Lung (tissue), 11 donors: ENCODE measurements at regions not wholly inside any gene's neighbourhood (a gene's known extent, or its start where the extent isn't known, plus 50 kb on each side); places are given as distances from the start of the nearest gene placed in this dataset.
"Not testable (repeated sequence)": the region's sequence is repeated elsewhere in the genome, so short reads cannot be mapped to it uniquely, and the experiment has no call there.

Experiments
- ATAC-seq: fragments of 200-7000 bp; cut with Tn5 transposase; one replicate; pipeline ENCODE4 v1.9.1; 2020; ENCODE audit warnings: moderate number of reproducible peaks; ENCODE audit not compliant: insufficient read depth, low FRiP score
- DNase-seq, 3 donors: peaks; one replicate each; pipeline ENCODE4 v3.0.0-alpha.2; 2013 to 2017
- H3K27ac ChIP-seq, 2 donors: one replicate each; pipeline ENCODE4 v1.5.1; 2013; ENCODE audit warnings: mild to moderate bottlenecking in 2 of 2, moderate library complexity in 2 of 2, control low read depth in 1 of 2, inconsistent platforms in 1 of 2, low read depth in 1 of 2, low read length in 1 of 2
- H3K27me3 ChIP-seq, 3 donors: one replicate each; pipeline ENCODE4 v1.5.1; 2013; ENCODE audit warnings: low read length in 2 of 3; ENCODE audit not compliant: control insufficient read depth in 3 of 3, insufficient read depth in 3 of 3
- H3K36me3 ChIP-seq, 4 donors: one replicate each; pipeline ENCODE4 v1.5.1; 2013; ENCODE audit warnings: low read length in 4 of 4, mild to moderate bottlenecking in 1 of 4, moderate library complexity in 1 of 4; ENCODE audit not compliant: control insufficient read depth in 4 of 4, insufficient read depth in 4 of 4
- H3K4me1 ChIP-seq, 5 donors: one replicate each; pipeline ENCODE4 v1.5.1; 2013; ENCODE audit warnings: low read length in 5 of 5, mild to moderate bottlenecking in 2 of 5, moderate library complexity in 1 of 5; ENCODE audit not compliant: control insufficient read depth in 5 of 5, insufficient read depth in 5 of 5
- H3K4me3 ChIP-seq: one replicate; pipeline ENCODE4 v1.5.1; 2013; ENCODE audit warnings: mild to moderate bottlenecking, control low read depth, moderate library complexity
- H3K9ac ChIP-seq, 2 donors: one replicate each; pipeline ENCODE4 v1.5.1; 2013; ENCODE audit warnings: low read length in 2 of 2, control low read depth in 1 of 2; ENCODE audit not compliant: insufficient read depth in 1 of 2
- H3K9me3 ChIP-seq, 4 donors: one replicate each; pipeline ENCODE4 v1.5.1; 2013; ENCODE audit warnings: low read length in 3 of 4, mild to moderate bottlenecking in 1 of 4, moderate library complexity in 1 of 4; ENCODE audit not compliant: control insufficient read depth in 4 of 4, insufficient read depth in 3 of 4
- CTCF ChIP-seq: IDR thresholded peaks from 2 replicates; pipeline ENCODE4 v1.5.1; 2012; ENCODE audit warnings: mild to moderate bottlenecking; ENCODE audit errors: control extremely low read depth, extremely low read depth
- WGBS, 2 donors: extraction: QIAGEN DNeasy Blood & Tissue Kit; methylation state at CpG; one replicate each; pipeline ENCODE4 v1.1.7; 2013; 5-methylcytosine and 5-hydroxymethylcytosine counted together
- donor health status: control.
- donor health status: control.
- donor health status: Bipolar disorder and iron deficiency.
- donor health status: healthy.
- donor health status: DM: yes; HTN: yes; CAD: no.

- H3K36me3 ChIP-seq: no peaks in the 10 kb centered on the region
- no peak overlapping the region for H3K9ac ChIP-seq
- H3K9me3 ChIP-seq: peaks cover 0 to 7% (median 0%) of the 10 kb centered on the region in 4 donors
- peaks cover 0 to 8% (median 3%) of the 10 kb centered on the region in 5 donors for H3K4me1 ChIP-seq
- ATAC-seq (no peak), DNase-seq (no peak)
- 75 to 80% methylated on average over 10 of the region's 10 CpGs for WGBS, 2 donors
- TF ChIP-seq CTCF: no peak
- no peaks in the 10 kb centered on the region for H3K27me3 ChIP-seq
- H3K4me3 ChIP-seq: no peak overlapping the region
- no peak overlapping the region for H3K27ac ChIP-seq
These were observed 190.7 kb downstream of the C7orf25 start for GRCh38 chr7:42720991-42721796.

- no peak overlapping the region for H3K4me3 ChIP-seq
- H3K4me1 ChIP-seq: peaks cover 0 to 8% (median 3%) of the 10 kb centered on the region in 5 donors
- H3K27ac ChIP-seq: no peak overlapping the region
- no peaks in the 10 kb centered on the region for H3K27me3 ChIP-seq
- no peak overlapping the region for H3K9ac ChIP-seq
- DNase-seq (no peak), ATAC-seq (no peak)
- H3K36me3 ChIP-seq: no peaks in the 10 kb centered on the region
- H3K9me3 ChIP-seq: peaks cover 0 to 8% (median 0%) of the 10 kb centered on the region in 4 donors
- TF ChIP-seq CTCF: no peak
These were observed 191.9 kb downstream of the C7orf25 start for GRCh38 chr7:42720012-42720411.

- H3K4me3 ChIP-seq, DNase-seq, H3K9ac ChIP-seq, ATAC-seq, H3K27ac ChIP-seq, H3K27me3 ChIP-seq, H3K9me3 ChIP-seq, H3K4me1 ChIP-seq, H3K36me3 ChIP-seq: not testable (repeated sequence)
- WGBS, 2 donors: 89 to 92% methylated on average over 2 of the region's 2 CpGs
These were observed 193.4 kb downstream of the C7orf25 start for GRCh38 chr7:42718466-42718865.

GRCh38 chr7:42714356-42714755, 197.5 kb downstream of the C7orf25 start:
- Histone ChIP-seq H3K4me1 (no peaks in the 10 kb centered on the region), H3K27ac (no peak overlapping the region), H3K4me3 (no peak overlapping the region), H3K9ac (no peak overlapping the region), H3K9me3 (peaks cover 0 to 7% (median 2%) of the 10 kb centered on the region in 4 donors), H3K36me3 (no peaks in the 10 kb centered on the region), H3K27me3 (no peaks in the 10 kb centered on the region)
- ATAC-seq (no peak), DNase-seq (no peak)
- 73 to 81% methylated on average over 2 of the region's 2 CpGs for WGBS, 2 donors
- TF ChIP-seq CTCF: no peak
